GM10248 (cell line): ENCODE measurements at regions not wholly inside any gene's neighbourhood (a gene's known extent, or its start where the extent isn't known, plus 50 kb on each side); places are given as distances from the start of the nearest gene placed in this dataset.
"Not testable (repeated sequence)": the region's sequence is repeated elsewhere in the genome, so short reads cannot be mapped to it uniquely, and the experiment has no call there.

ENCODE experiments used
- CTCF ChIA-PET: fragments of 300-600 bp; sonication (Branson Sonifier 250); formaldehyde crosslinking; extraction: SDS; loops from one replicate; lab custom pipeline; 2021; ENCODE audit warnings: antibody characterized with exemption; lab: Yijun Ruan, JAX
- POLR2A ChIA-PET: fragments of 350-650 bp; sonication (Branson Sonifier 250); formaldehyde crosslinking; extraction: SDS; loops from one replicate; lab custom pipeline; 2020; ENCODE audit warnings: antibody characterized with exemption; lab: Yijun Ruan, JAX
- DNase-seq: peaks from one replicate; pipeline ENCODE4 v3.0.0; 2012; ENCODE audit errors: extremely low spot score
- TF ChIP-seq, protein P1 (sequence below): IDR thresholded peaks from 2 replicates; pipeline ENCODE4 v1.5.1; 2012; ENCODE audit warnings: mild to moderate bottlenecking, low read depth; ENCODE audit errors: extremely low read depth, missing control alignments, control extremely low read depth

- TF ChIP-seq, protein P1, sequence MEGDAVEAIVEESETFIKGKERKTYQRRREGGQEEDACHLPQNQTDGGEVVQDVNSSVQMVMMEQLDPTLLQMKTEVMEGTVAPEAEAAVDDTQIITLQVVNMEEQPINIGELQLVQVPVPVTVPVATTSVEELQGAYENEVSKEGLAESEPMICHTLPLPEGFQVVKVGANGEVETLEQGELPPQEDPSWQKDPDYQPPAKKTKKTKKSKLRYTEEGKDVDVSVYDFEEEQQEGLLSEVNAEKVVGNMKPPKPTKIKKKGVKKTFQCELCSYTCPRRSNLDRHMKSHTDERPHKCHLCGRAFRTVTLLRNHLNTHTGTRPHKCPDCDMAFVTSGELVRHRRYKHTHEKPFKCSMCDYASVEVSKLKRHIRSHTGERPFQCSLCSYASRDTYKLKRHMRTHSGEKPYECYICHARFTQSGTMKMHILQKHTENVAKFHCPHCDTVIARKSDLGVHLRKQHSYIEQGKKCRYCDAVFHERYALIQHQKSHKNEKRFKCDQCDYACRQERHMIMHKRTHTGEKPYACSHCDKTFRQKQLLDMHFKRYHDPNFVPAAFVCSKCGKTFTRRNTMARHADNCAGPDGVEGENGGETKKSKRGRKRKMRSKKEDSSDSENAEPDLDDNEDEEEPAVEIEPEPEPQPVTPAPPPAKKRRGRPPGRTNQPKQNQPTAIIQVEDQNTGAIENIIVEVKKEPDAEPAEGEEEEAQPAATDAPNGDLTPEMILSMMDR, result no peak
- POLR2A ChIA-PET, result no interaction called here
- no peak for DNase-seq
- CTCF ChIA-PET, result no interaction called here
Measured at GRCh38 chrX:40227125-40227524, 129.4 kb upstream of the BCOR start.

DNA sequence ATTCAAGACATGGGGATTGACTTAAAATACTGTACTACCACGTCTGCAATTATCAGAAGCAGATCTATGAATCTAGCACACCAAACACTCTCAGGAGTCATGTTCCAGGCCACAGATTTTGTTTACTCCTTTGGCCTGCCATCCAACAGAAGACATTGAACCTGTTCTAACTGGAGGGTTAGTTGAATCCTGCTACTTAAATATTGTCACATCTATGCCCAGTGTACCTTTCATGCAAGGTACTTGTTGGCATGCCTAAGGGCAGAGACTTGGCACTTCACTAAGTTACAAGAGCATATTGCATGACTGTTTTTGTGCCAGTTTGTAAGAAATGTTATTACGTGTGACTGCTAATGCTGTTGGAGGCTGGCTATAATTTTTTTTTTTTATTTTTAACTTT lies 126.9 kb upstream of the BCOR start:
- DNase-seq, result no peak
- CTCF ChIA-PET, result no interaction called here
- POLR2A ChIA-PET, result no interaction called here
- TF ChIP-seq, protein P1, result no peak

- DNase-seq, CTCF ChIA-PET, POLR2A ChIA-PET: not testable (repeated sequence)
Measured at GRCh38 chrX:40222612-40223011, 124.9 kb upstream of the BCOR start.

GRCh38 chrX:40213092-40213491 lies 115.3 kb upstream of the BCOR start:
- CTCF ChIA-PET, result interaction anchor here (1.2 kb wide), 1 partner anchor 14 kb away, joined by 3 read pairs; no protein-coding TSS in a partner anchor
- POLR2A ChIA-PET, result no interaction called here
- TF ChIP-seq, protein P1, result no peak
- DNase-seq, result no peak

- POLR2A ChIA-PET, result no interaction called here
- TF ChIP-seq, protein P1, result no peak
- CTCF ChIA-PET, result no interaction called here
- no peak for DNase-seq
Measured at GRCh38 chrX:40209951-40210617, 112.3 kb upstream of the BCOR start.

- ChIA-PET POLR2A (no interaction called here), CTCF (no interaction called here)
- TF ChIP-seq, protein P1, result no peak
- no peak for DNase-seq
Measured at GRCh38 chrX:40207626-40208025, 109.9 kb upstream of the BCOR start.

DNA sequence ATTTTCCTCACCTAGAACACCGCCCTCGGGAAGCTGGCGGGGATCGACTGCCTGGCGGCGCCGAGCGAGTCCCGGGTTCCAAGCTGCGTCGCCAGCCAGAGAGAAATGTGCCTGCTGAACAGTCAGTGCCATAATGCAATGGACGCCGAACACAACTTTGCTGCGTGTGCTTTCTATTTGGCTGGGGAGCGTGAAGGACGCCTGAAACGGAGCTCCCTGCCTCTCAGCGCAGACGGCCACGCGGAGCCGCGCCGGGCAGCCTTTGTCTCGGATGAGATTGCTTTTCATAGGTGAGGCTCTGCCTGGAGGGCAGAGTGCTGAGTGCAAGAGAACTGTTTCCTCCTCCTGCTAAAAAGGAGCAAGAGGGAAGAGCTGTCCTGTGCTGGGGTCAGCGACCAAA lies 107.7 kb upstream of the BCOR start:
- ChIA-PET CTCF (no interaction called here), POLR2A (no interaction called here)
- TF ChIP-seq, protein P1, result no peak
- DNase-seq, result no peak
